ENCODE measurements at regions not wholly inside any gene's neighbourhood (a gene's known extent, or its start where the extent isn't known, plus 50 kb on each side); places are given as distances from the start of the nearest gene placed in this dataset.

DNA sequence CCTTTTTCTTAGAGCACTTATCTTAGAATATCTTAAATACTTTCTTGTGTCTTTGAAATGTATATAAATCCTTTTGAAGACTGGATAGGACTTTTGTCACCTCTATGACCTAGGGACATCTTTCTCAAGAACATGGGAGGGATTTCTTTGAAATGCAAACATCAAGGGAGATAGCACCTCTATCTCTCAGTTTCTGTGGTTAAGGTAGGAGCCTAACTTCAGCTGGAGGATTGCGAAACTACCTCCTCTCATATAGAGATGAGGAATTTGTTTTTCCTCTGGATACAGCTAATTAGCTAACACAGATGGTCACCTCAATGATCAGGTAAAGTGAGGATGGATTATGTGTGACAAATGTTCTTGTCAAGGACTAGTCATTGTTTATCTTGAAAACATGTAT is 631.3 kb upstream of the IMPG1 start:
- in situ Hi-C loops (cut with HindIII; ENCODE audit: low sequenced_read_pairs): no loop called here
- TF ChIP-seq, protein P1, sequence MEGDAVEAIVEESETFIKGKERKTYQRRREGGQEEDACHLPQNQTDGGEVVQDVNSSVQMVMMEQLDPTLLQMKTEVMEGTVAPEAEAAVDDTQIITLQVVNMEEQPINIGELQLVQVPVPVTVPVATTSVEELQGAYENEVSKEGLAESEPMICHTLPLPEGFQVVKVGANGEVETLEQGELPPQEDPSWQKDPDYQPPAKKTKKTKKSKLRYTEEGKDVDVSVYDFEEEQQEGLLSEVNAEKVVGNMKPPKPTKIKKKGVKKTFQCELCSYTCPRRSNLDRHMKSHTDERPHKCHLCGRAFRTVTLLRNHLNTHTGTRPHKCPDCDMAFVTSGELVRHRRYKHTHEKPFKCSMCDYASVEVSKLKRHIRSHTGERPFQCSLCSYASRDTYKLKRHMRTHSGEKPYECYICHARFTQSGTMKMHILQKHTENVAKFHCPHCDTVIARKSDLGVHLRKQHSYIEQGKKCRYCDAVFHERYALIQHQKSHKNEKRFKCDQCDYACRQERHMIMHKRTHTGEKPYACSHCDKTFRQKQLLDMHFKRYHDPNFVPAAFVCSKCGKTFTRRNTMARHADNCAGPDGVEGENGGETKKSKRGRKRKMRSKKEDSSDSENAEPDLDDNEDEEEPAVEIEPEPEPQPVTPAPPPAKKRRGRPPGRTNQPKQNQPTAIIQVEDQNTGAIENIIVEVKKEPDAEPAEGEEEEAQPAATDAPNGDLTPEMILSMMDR (IDR thresholded peaks at IDR 0.05; ENCODE audit: low read depth, low read length, missing control alignments): no peak

DNA sequence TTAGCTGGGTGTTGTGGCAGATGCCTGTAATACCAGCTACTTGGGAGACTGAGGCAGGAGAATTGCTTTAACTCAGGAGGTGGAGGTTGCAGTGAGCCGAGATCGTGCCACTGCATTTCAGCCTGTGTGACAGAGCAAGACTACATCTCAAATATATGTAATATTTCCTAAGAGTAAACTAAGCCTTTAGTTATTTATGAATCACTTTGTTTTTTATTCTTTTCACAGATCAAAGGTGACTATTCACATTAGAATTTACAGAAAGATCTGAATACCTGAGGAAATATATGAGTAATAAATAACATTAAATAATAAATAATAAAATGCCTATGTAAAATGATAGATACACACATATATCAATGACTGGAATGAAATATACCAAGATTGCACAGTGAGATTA is 630.8 kb upstream of the IMPG1 start:
- DNase-seq (ENCODE audit: low read depth): no peak
- no peak overlapping the region for H3K4me3 ChIP-seq (ENCODE audit: low read depth, low read length)
- TF ChIP-seq, protein P1 (IDR thresholded peaks at IDR 0.05; ENCODE audit: low read depth, low read length, missing control alignments): no peak
- in situ Hi-C loops (cut with HindIII; ENCODE audit: low sequenced_read_pairs): no loop called here

More for the DNA sequence above, 631.3 kb upstream of the IMPG1 start:
- H3K4me3 ChIP-seq (ENCODE audit: low read depth, low read length): no peak overlapping the region
- no peak for DNase-seq (ENCODE audit: low read depth)

DNA sequence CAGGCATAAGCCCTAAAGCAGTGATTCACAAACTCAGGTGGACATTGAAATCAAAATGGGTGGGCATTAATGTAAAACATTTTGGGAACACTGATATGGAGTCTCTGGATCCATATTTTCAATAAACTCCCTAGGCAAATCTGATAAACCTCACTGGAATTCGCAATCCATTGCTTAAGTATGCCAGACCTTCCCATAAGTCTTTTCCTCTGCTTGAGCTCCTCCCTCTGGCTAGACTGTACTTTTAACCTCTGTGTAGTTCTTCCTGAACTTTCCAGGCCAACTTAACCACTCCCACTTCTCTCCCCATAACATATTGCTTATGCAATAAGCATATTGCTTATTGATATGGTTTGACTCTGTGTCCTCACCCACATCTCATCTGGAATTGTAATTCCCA is 629.7 kb upstream of the IMPG1 start:
- no peak overlapping the region for H3K4me3 ChIP-seq (ENCODE audit: low read depth, low read length)
- TF ChIP-seq, protein P1 (IDR thresholded peaks at IDR 0.05; ENCODE audit: low read depth, low read length, missing control alignments): no peak
- DNase-seq (ENCODE audit: low read depth): no peak
- in situ Hi-C loops (cut with HindIII; ENCODE audit: low sequenced_read_pairs): no loop called here

DNA sequence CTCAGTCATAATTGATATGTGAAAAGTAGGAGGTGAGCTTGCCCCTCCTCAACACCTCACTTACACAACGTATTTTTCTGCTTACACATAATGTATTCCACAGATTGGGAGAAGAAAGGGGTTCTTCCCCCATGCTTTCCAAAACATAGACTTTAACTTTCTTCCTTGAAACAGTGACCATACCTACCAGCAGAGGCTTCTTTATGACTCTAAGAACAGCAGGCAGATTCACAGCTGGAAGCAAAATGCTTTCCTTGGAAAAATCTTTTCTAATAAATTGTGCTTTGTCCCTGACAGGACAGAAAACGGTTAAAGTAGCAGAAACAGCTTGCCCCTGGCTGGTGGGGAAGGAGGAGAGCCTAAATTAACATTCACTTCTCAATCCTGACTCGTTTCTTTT is 629.1 kb upstream of the IMPG1 start:
- in situ Hi-C loops (cut with HindIII; ENCODE audit: low sequenced_read_pairs): no loop called here
- H3K4me3 ChIP-seq (ENCODE audit: low read depth, low read length): no peak overlapping the region
- TF ChIP-seq, protein P1 (IDR thresholded peaks at IDR 0.05; ENCODE audit: low read depth, low read length, missing control alignments): no peak
- DNase-seq (ENCODE audit: low read depth): no peak

DNA sequence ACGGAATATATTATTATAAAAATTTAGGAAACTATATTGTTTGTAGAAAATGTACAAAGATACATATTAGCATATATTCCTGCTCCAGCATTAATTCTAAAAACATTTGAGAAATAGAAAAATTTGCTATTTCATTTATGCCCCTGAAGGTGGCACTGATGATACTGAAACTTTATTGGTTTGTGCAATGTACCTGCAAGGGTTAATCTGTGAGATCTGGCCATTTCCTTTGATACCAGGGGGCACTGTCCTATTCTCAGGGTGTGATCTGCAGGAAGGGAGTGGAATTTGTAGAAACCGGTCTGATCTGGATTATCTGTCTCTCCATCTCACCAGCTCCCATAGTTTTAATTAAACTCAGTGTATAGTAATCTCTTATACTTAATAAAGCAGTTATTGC is 625.1 kb upstream of the IMPG1 start:
- no peak for DNase-seq (ENCODE audit: low read depth)
- in situ Hi-C loops (cut with HindIII; ENCODE audit: low sequenced_read_pairs): no loop called here
- TF ChIP-seq, protein P1 (IDR thresholded peaks at IDR 0.05; ENCODE audit: low read depth, low read length, missing control alignments): peak; percentile 7
- no peak overlapping the region for H3K4me3 ChIP-seq (ENCODE audit: low read depth, low read length)

DNA sequence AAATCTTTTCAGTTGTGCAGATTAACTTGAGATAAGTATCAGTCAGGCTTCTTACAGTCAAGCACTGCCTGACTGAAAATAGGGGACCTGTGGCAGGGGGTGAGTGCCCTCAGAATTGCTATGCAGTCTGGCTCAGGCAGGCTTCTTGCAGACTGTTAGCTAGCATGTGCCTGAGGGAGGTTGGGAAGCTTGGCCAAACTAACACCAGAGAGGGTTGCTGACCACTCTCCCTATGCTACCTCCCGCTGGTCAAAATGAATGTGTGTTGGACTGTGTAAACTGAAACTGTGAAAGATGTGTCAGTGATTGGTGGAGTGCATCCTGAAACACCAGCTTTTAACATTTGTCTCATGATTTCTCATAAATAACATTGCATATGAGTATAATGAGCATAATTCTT is 622.3 kb upstream of the IMPG1 start:
- TF ChIP-seq, protein P1 (IDR thresholded peaks at IDR 0.05; ENCODE audit: low read depth, low read length, missing control alignments): no peak
- in situ Hi-C loops (cut with HindIII; ENCODE audit: low sequenced_read_pairs): no loop called here
- H3K4me3 ChIP-seq (ENCODE audit: low read depth, low read length): no peak overlapping the region
- no peak for DNase-seq (ENCODE audit: low read depth)

DNA sequence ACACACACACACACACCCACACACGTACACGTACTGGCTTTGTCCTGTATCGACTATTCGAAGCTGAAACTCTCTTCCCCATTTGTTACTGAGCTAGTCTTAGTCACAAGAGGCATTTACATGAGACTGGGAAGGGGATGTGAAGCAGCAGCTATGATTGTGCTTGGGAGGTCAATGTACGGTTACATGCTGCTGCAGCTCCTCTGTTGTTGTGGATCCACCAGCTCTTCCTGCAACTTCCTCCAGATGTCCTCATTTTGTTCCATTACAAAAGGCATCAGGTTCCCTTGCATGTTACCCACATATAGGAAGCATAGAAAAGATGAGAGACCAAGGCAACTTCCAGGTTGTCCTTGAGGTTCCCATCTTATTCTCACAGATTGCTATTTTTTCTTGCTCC is 612.4 kb upstream of the IMPG1 start:
- TF ChIP-seq, protein P1 (IDR thresholded peaks at IDR 0.05; ENCODE audit: low read depth, low read length, missing control alignments): no peak
- no peak overlapping the region for H3K4me3 ChIP-seq (ENCODE audit: low read depth, low read length)
- no peak for DNase-seq (ENCODE audit: low read depth)
- in situ Hi-C loops (cut with HindIII; ENCODE audit: low sequenced_read_pairs): no loop called here

Data from astrocyte of the cerebellum (primary cell).